SK-N-SH treated with all-trans-retinoic acid at 6 μM for 48 hours (cell line): ENCODE measurements at regions not wholly inside any gene's neighbourhood (a gene's known extent, or its start where the extent isn't known, plus 50 kb on each side); places are given as distances from the start of the nearest gene placed in this dataset.
"Not testable (repeated sequence)": the region's sequence is repeated elsewhere in the genome, so short reads cannot be mapped to it uniquely, and the experiment has no call there.

Experiments
- ATAC-seq: fragments of 200-7000 bp; cut with Tn5 transposase; 3 replicates; pipeline ENCODE4 v1.9.1; 2020; ENCODE audit warnings: mild to moderate bottlenecking, moderate library complexity
- ARNTL ChIP-seq: fragments of 450-650 bp; formaldehyde crosslinking; IDR thresholded peaks from 2 replicates; pipeline ENCODE4 v1.5.0; 2020; ENCODE audit warnings: low read depth, mild to moderate bottlenecking, moderate library complexity, borderline replicate concordance
- BACH2 ChIP-seq: fragments of 250-450 bp; sonication (Bioruptor Pico); IDR thresholded peaks from 2 replicates; pipeline ENCODE4 v1.9.0; 2021; ENCODE audit warnings: mild to moderate bottlenecking, borderline replicate concordance
- CREB5 ChIP-seq: fragments of 250-450 bp; sonication (Bioruptor Pico); IDR thresholded peaks from 2 replicates; pipeline ENCODE4 v1.5.1; 2020; ENCODE audit warnings: low read depth, mild to moderate bottlenecking, moderate library complexity
- CSDC2 ChIP-seq: fragments of 250-450 bp; sonication (Bioruptor Pico); IDR thresholded peaks from 2 replicates; pipeline ENCODE4 v1.5.0; 2020; ENCODE audit warnings: mild to moderate bottlenecking, moderate library complexity
- ESRRG ChIP-seq: fragments of 250-450 bp; sonication (Bioruptor Pico); IDR thresholded peaks from 2 replicates; pipeline ENCODE4 v1.6.1; 2021; ENCODE audit warnings: mild to moderate bottlenecking
- GLIS3 ChIP-seq: fragments of 250-450 bp; sonication (Bioruptor Pico); IDR thresholded peaks from 2 replicates; pipeline ENCODE4 v1.5.0; 2020; ENCODE audit warnings: mild to moderate bottlenecking, moderate library complexity
- ISL1 ChIP-seq: fragments of 250-450 bp; sonication (Bioruptor Pico); IDR thresholded peaks from 2 replicates; pipeline ENCODE4 v2.1.2; 2022; ENCODE audit warnings: mild to moderate bottlenecking, moderate library complexity
- OSR1 ChIP-seq: fragments of 250-450 bp; sonication (Bioruptor Pico); IDR thresholded peaks from 2 replicates; pipeline ENCODE4 v1.8.0; 2022; ENCODE audit warnings: moderate library complexity, mild to moderate bottlenecking, inconsistent platforms
- POU6F1 ChIP-seq: fragments of 250-450 bp; sonication (Bioruptor Pico); IDR thresholded peaks from 2 replicates; pipeline ENCODE4 v1.8.0; 2021; ENCODE audit warnings: low read depth, mild to moderate bottlenecking, moderate library complexity, borderline replicate concordance
- PPARA ChIP-seq: fragments of 250-450 bp; sonication (Bioruptor Pico); IDR thresholded peaks from 2 replicates; pipeline ENCODE4 v1.5.0; 2020; ENCODE audit warnings: mild to moderate bottlenecking, borderline replicate concordance
- RARB ChIP-seq: fragments of 250-450 bp; sonication (Bioruptor Pico); IDR thresholded peaks from 2 replicates; pipeline ENCODE4 v1.8.0; 2021; ENCODE audit warnings: mild to moderate bottlenecking, moderate library complexity
- SNAI2 ChIP-seq: fragments of 250-450 bp; sonication (Bioruptor Pico); IDR thresholded peaks from 2 replicates; pipeline ENCODE4 v1.5.0; 2020; ENCODE audit warnings: mild to moderate bottlenecking, moderate library complexity
- TCF4 ChIP-seq: fragments of 250-450 bp; sonication (Bioruptor Pico); IDR thresholded peaks from 2 replicates; pipeline ENCODE4 v1.8.0; 2021; ENCODE audit warnings: mild to moderate bottlenecking, moderate library complexity, borderline replicate concordance
- TOX ChIP-seq: fragments of 250-450 bp; sonication (Bioruptor Pico); IDR thresholded peaks from 2 replicates; pipeline ENCODE4 v1.8.0; 2021; ENCODE audit warnings: mild to moderate bottlenecking, moderate library complexity, borderline replicate concordance
- ZC3H10 ChIP-seq: fragments of 250-450 bp; sonication (Bioruptor Pico); IDR thresholded peaks from 2 replicates; pipeline ENCODE4 v1.5.1; 2021; ENCODE audit warnings: mild to moderate bottlenecking, moderate library complexity
- ZFP30 ChIP-seq: fragments of 450-650 bp; formaldehyde crosslinking; IDR thresholded peaks from 2 replicates; pipeline ENCODE4 v1.5.0; 2022; ENCODE audit warnings: mild to moderate bottlenecking, moderate library complexity
- ZNF565 ChIP-seq: fragments of 450-650 bp; formaldehyde crosslinking; conservative IDR thresholded peaks from 2 replicates; pipeline ENCODE4 v1.5.0; 2020; ENCODE audit warnings: low read depth, mild to moderate bottlenecking, moderate library complexity
- ZNF8 ChIP-seq: fragments of 450-650 bp; formaldehyde crosslinking; IDR thresholded peaks from 2 replicates; pipeline ENCODE4 v1.5.0; 2020; ENCODE audit warnings: mild to moderate bottlenecking, moderate library complexity
- TF ChIP-seq, protein P1 (sequence below): fragments of 250-450 bp; sonication (Bioruptor Pico); IDR thresholded peaks from 2 replicates; pipeline ENCODE4 v1.5.0; 2020; ENCODE audit warnings: mild to moderate bottlenecking, moderate library complexity
- TF ChIP-seq, protein P2 (sequence below): fragments of 250-450 bp; sonication (Bioruptor Pico); IDR thresholded peaks from 2 replicates; pipeline ENCODE4 v1.8.0; 2020; ENCODE audit warnings: mild to moderate bottlenecking, moderate library complexity, borderline replicate concordance
- TF ChIP-seq, protein P3 (sequence below): fragments of 250-450 bp; sonication (Bioruptor Pico); IDR thresholded peaks from 2 replicates; pipeline ENCODE4 v1.5.1; 2021; ENCODE audit warnings: mild to moderate bottlenecking, moderate library complexity

GRCh38 chr5:114858665-114859437 lies 310.9 kb downstream of the TRIM36 start:
- no peak for ATAC-seq
- TF ChIP-seq CREB5 (CRISPR knock-in tag) (no peak), TCF4 (CRISPR knock-in tag) (no peak), GLIS3 (CRISPR knock-in tag) (no peak), OSR1 (CRISPR knock-in tag) (no peak), PPARA (no peak), POU6F1 (no peak), ESRRG (CRISPR knock-in tag) (no peak), RARB (CRISPR knock-in tag) (no peak), ARNTL (no peak), ZNF8 (CRISPR knock-in tag) (no peak), SNAI2 (CRISPR knock-in tag) (no peak)
- TF ChIP-seq, protein P1, sequence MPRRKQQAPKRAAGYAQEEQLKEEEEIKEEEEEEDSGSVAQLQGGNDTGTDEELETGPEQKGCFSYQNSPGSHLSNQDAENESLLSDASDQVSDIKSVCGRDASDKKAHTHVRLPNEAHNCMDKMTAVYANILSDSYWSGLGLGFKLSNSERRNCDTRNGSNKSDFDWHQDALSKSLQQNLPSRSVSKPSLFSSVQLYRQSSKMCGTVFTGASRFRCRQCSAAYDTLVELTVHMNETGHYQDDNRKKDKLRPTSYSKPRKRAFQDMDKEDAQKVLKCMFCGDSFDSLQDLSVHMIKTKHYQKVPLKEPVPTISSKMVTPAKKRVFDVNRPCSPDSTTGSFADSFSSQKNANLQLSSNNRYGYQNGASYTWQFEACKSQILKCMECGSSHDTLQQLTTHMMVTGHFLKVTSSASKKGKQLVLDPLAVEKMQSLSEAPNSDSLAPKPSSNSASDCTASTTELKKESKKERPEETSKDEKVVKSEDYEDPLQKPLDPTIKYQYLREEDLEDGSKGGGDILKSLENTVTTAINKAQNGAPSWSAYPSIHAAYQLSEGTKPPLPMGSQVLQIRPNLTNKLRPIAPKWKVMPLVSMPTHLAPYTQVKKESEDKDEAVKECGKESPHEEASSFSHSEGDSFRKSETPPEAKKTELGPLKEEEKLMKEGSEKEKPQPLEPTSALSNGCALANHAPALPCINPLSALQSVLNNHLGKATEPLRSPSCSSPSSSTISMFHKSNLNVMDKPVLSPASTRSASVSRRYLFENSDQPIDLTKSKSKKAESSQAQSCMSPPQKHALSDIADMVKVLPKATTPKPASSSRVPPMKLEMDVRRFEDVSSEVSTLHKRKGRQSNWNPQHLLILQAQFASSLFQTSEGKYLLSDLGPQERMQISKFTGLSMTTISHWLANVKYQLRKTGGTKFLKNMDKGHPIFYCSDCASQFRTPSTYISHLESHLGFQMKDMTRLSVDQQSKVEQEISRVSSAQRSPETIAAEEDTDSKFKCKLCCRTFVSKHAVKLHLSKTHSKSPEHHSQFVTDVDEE = no peak

GRCh38 chr5:114857941-114858551 lies 311.7 kb downstream of the TRIM36 start:
- TF ChIP-seq RARB (CRISPR knock-in tag) = no peak
- no peak for TF ChIP-seq ZFP30
- TF ChIP-seq, all 23 proteins: peak for 0
- ATAC-seq = no peak

DNA sequence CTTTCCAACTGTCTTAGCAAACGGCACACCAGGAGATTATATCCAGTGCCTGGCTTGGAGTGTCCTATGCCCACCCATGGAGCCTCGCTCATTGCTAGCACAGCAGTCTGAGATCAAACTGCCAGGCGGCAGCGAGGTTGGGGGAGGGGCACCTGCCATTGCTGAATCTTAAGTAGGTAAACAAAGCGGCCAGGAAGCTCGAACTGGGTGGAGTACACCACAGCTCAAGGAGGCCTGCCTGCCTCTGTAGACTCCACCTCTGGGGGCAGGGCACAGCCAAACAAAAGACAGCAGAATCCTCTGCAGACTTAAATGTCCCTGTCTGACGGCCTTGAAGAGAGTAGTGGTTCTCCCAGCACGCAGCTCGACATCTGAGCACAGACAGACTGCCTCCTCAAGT lies 325.0 kb downstream of the TRIM36 start:
- not testable (repeated sequence) for ATAC-seq

- ATAC-seq = no peak
- TF ChIP-seq ESRRG (CRISPR knock-in tag) = no peak
- no peak for TF ChIP-seq CREB5 (CRISPR knock-in tag)
Measured at GRCh38 chr5:114839360-114839759, 330.3 kb downstream of the TRIM36 start.

DNA sequence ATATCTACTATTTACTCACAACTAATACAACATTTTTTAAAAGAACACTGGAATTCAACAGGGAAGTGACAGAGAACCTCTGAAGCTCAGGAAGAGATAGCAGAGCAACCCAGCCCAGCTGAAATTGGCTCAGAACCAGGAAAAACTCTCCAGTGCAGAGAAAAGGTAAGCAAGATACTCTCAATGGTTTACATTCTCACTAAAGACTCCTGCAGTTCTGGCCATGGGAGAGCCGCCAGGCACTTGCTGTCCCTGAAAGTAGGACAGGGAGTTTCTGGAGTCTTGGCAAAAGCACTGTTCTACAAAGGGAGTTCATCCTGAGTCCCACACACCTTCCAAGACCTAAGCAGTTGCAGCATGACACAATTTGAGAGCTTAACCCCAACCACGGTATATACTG lies 330.8 kb downstream of the TRIM36 start:
- ATAC-seq = no peak
- TF ChIP-seq OSR1 (CRISPR knock-in tag) (no peak), SNAI2 (CRISPR knock-in tag) (no peak), ZFP30 (no peak), CSDC2 (no peak), BACH2 (no peak), ARNTL (no peak), ZNF565 (CRISPR knock-in tag) (no peak), PPARA (no peak), ZC3H10 (CRISPR knock-in tag) (no peak), POU6F1 (no peak), TOX (CRISPR knock-in tag) (no peak), ISL1 (no peak), RARB (CRISPR knock-in tag) (no peak)
- TF ChIP-seq, protein P2, sequence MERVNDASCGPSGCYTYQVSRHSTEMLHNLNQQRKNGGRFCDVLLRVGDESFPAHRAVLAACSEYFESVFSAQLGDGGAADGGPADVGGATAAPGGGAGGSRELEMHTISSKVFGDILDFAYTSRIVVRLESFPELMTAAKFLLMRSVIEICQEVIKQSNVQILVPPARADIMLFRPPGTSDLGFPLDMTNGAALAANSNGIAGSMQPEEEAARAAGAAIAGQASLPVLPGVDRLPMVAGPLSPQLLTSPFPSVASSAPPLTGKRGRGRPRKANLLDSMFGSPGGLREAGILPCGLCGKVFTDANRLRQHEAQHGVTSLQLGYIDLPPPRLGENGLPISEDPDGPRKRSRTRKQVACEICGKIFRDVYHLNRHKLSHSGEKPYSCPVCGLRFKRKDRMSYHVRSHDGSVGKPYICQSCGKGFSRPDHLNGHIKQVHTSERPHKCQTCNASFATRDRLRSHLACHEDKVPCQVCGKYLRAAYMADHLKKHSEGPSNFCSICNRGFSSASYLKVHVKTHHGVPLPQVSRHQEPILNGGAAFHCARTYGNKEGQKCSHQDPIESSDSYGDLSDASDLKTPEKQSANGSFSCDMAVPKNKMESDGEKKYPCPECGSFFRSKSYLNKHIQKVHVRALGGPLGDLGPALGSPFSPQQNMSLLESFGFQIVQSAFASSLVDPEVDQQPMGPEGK (CRISPR knock-in tag) = no peak
- TF ChIP-seq, protein P3, sequence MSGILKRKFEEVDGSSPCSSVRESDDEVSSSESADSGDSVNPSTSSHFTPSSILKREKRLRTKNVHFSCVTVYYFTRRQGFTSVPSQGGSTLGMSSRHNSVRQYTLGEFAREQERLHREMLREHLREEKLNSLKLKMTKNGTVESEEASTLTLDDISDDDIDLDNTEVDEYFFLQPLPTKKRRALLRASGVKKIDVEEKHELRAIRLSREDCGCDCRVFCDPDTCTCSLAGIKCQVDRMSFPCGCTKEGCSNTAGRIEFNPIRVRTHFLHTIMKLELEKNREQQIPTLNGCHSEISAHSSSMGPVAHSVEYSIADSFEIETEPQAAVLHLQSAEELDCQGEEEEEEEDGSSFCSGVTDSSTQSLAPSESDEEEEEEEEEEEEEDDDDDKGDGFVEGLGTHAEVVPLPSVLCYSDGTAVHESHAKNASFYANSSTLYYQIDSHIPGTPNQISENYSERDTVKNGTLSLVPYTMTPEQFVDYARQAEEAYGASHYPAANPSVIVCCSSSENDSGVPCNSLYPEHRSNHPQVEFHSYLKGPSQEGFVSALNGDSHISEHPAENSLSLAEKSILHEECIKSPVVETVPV (CRISPR knock-in tag) = no peak
